Endodermal cell (in vitro differentiated cells): ENCODE measurements at regions not wholly inside any gene's neighbourhood (a gene's known extent, or its start where the extent isn't known, plus 50 kb on each side); places are given as distances from the start of the nearest gene placed in this dataset.
"Not testable (repeated sequence)": the region's sequence is repeated elsewhere in the genome, so short reads cannot be mapped to it uniquely, and the experiment has no call there.

Source experiments
- DNase-seq: peaks from one replicate; pipeline ENCODE4 v3.0.0-alpha.2; 2017
- H3K27ac ChIP-seq: 2 replicates; pipeline ENCODE4 v1.5.1; 2013; ENCODE audit warnings: mild to moderate bottlenecking, low read depth, low read length, moderate library complexity
- H3K27me3 ChIP-seq: 2 replicates; pipeline ENCODE4 v1.6.1; 2013; ENCODE audit warnings: mild to moderate bottlenecking, low read length, moderate library complexity; ENCODE audit not compliant: insufficient read depth, control insufficient read depth, poor library complexity, severe bottlenecking
- H3K36me3 ChIP-seq: 2 replicates; pipeline ENCODE4 v1.7.0; 2013; ENCODE audit warnings: mild to moderate bottlenecking, low read length, moderate library complexity; ENCODE audit not compliant: control insufficient read depth, insufficient read depth
- H3K4me1 ChIP-seq: one replicate; pipeline ENCODE4 v1.7.0; 2013; ENCODE audit warnings: low read length; ENCODE audit not compliant: control insufficient read depth, insufficient read depth
- H3K4me3 ChIP-seq: 2 replicates; pipeline ENCODE4 v1.5.1; 2013; ENCODE audit warnings: mild to moderate bottlenecking, low read length, moderate library complexity
- H3K9ac ChIP-seq: 2 replicates; pipeline ENCODE4 v1.6.1; 2013; ENCODE audit warnings: mild to moderate bottlenecking, low read length, moderate library complexity; ENCODE audit not compliant: poor library complexity, severe bottlenecking; ENCODE audit errors: extremely low read depth
- H3K9me3 ChIP-seq: 2 replicates; pipeline ENCODE4 v1.6.1; 2013; ENCODE audit warnings: mild to moderate bottlenecking, low read length, moderate library complexity; ENCODE audit not compliant: control insufficient read depth
- H3K27ac Mint-ChIP-seq: 2 replicates; pipeline ENCODE4 v1.8.0; 2020; ENCODE audit warnings: mixed read lengths
- H3K27me3 Mint-ChIP-seq: 2 replicates; pipeline ENCODE4 v1.8.0; 2021; ENCODE audit warnings: mild to moderate bottlenecking, mixed read lengths; ENCODE audit not compliant: insufficient read depth
- H3K36me3 Mint-ChIP-seq: 2 replicates; pipeline ENCODE4 v1.8.0; 2020; ENCODE audit warnings: low read depth, mixed read lengths
- H3K4me1 Mint-ChIP-seq: 2 replicates; pipeline ENCODE4 v1.8.0; 2020; ENCODE audit warnings: mixed read lengths
- H3K4me3 Mint-ChIP-seq: 2 replicates; pipeline ENCODE4 v1.8.0; 2020; ENCODE audit warnings: mild to moderate bottlenecking, moderate library complexity, mixed read lengths
- H3K9me3 Mint-ChIP-seq: 2 replicates; pipeline ENCODE4 v1.8.0; 2020; ENCODE audit warnings: mild to moderate bottlenecking, mixed read lengths
- CTCF ChIP-seq: fragments of 200-600 bp; sonication (generic); conservative IDR thresholded peaks from 2 replicates; pipeline ENCODE4 v1.5.0; 2021; ENCODE audit warnings: antibody characterized with exemption, mild to moderate bottlenecking
- WGBS, 2 experiments: methylation state at CpG; one replicate each; pipeline versions ENCODE4 v1.1.5 to v1.1.7; 2013; ENCODE audit warnings: missing lambda C conversion rate in 2 of 2, mixed read lengths in 1 of 2; ENCODE audit not compliant: insufficient coverage in 1 of 2, insufficient read length in 1 of 2; 5-methylcytosine and 5-hydroxymethylcytosine counted together

- H3K9me3 Mint-ChIP-seq: no peaks in the 10 kb centered on the region
- H3K4me1 Mint-ChIP-seq: no peaks in the 10 kb centered on the region
- H3K27ac Mint-ChIP-seq: no peak overlapping the region
Observed at GRCh38 chr6:78253618-78254017, 600.8 kb downstream of the MEI4 start.

GRCh38 chr6:78259935-78260334 is 607.1 kb downstream of the MEI4 start:
- no peaks in the 10 kb centered on the region for H3K36me3 Mint-ChIP-seq
- TF ChIP-seq CTCF: no peak
- peaks cover 7% of the 10 kb centered on the region for H3K4me1 Mint-ChIP-seq
- no peaks in the 10 kb centered on the region for H3K4me1 ChIP-seq
- no peak overlapping the region for H3K4me3 ChIP-seq
- peaks cover 11% of the 10 kb centered on the region for H3K9me3 ChIP-seq
- H3K36me3 ChIP-seq: no peaks in the 10 kb centered on the region
- H3K27ac ChIP-seq: no peak overlapping the region
- H3K9ac ChIP-seq: no peak overlapping the region
- no peak for DNase-seq
- H3K27me3 Mint-ChIP-seq: no peaks in the 10 kb centered on the region
- WGBS, 2 experiments: 92 to 100% methylated on average over 1 of the region's 1 CpG
- no peak overlapping the region for H3K4me3 Mint-ChIP-seq
- H3K9me3 Mint-ChIP-seq: peaks cover 9% of the 10 kb centered on the region
- H3K27ac Mint-ChIP-seq: no peak overlapping the region
- no peaks in the 10 kb centered on the region for H3K27me3 ChIP-seq

More at GRCh38 chr6:78253618-78254017, 600.8 kb downstream of the MEI4 start:
- no peak overlapping the region for H3K4me3 Mint-ChIP-seq
- Histone ChIP-seq H3K4me1 (no peaks in the 10 kb centered on the region), H3K36me3 (no peaks in the 10 kb centered on the region), H3K4me3 (no peak overlapping the region), H3K27ac (no peak overlapping the region), H3K9ac (no peak overlapping the region), H3K27me3 (no peaks in the 10 kb centered on the region), H3K9me3 (no peaks in the 10 kb centered on the region)
- 91% methylated on average over 2 of the region's 2 CpGs; no CpG with 5 or more reads in 1 of the 2 experiments for WGBS, 2 experiments
- TF ChIP-seq CTCF: no peak
- DNase-seq: no peak
- no peaks in the 10 kb centered on the region for H3K27me3 Mint-ChIP-seq
- H3K36me3 Mint-ChIP-seq: no peaks in the 10 kb centered on the region

- not testable (repeated sequence) for H3K4me3 Mint-ChIP-seq, H3K9me3 Mint-ChIP-seq, H3K27me3 Mint-ChIP-seq, H3K4me3 ChIP-seq, DNase-seq, H3K4me1 ChIP-seq, H3K27ac ChIP-seq, H3K27me3 ChIP-seq, H3K27ac Mint-ChIP-seq, H3K36me3 ChIP-seq, H3K36me3 Mint-ChIP-seq, H3K9ac ChIP-seq, H3K4me1 Mint-ChIP-seq
- WGBS, 2 experiments: 20 to 76% methylated on average over 1 to 3 of the region's 3 CpGs
- H3K9me3 ChIP-seq: peaks cover 11% of the 10 kb centered on the region
Observed at GRCh38 chr6:78260427-78260826, 606.9 kb upstream of the IRAK1BP1 start.
